K562 (cell line): ENCODE measurements at regions not wholly inside any gene's neighbourhood (a gene's known extent, or its start where the extent isn't known, plus 50 kb on each side); places are given as distances from the start of the nearest gene placed in this dataset.

Experiments used
- BCLAF1 ChIP-seq, 2 experiments: fragments of 450-650 bp in 1 of 2; IDR thresholded peaks; 2 replicates each; pipeline ENCODE4 v1.6.1; 2011 to 2017; ENCODE audit warnings: low read depth in 2 of 2, antibody characterized with exemption in 1 of 2, borderline replicate concordance in 1 of 2, low read length in 1 of 2, mild to moderate bottlenecking in 1 of 2, mixed read lengths in 1 of 2; ENCODE audit not compliant: control insufficient read depth in 1 of 2
- CBX5 ChIP-seq: IDR thresholded peaks from 2 replicates; pipeline ENCODE4 v1.6.1; 2014; ENCODE audit warnings: low read depth, borderline replicate concordance
- CHD4 ChIP-seq: fragments of 200-600 bp; sonication (generic); IDR thresholded peaks from 3 replicates; pipeline ENCODE4 v1.6.1; 2012; ENCODE audit warnings: low read depth, mild to moderate bottlenecking, mixed read lengths, low read length, inconsistent platforms; ENCODE audit not compliant: insufficient read depth, insufficient replicate concordance, poor library complexity, severe bottlenecking
- CREB3 ChIP-seq: fragments of 450-650 bp; conservative IDR thresholded peaks from 2 replicates; pipeline ENCODE4 v1.6.1; 2016; ENCODE audit warnings: missing genetic modification characterization, low read depth, mild to moderate bottlenecking, missing compliant biosample characterization, moderate library complexity
- RHOXF2B ChIP-seq: fragments of 250-450 bp; sonication (Bioruptor Pico); conservative IDR thresholded peaks from 2 replicates; pipeline ENCODE4 v1.5.1; 2021
- SUPT5H ChIP-seq: fragments of 450-650 bp; IDR thresholded peaks from 2 replicates; pipeline ENCODE4 v1.6.1; 2016
- TEAD1 ChIP-seq, 2 experiments: fragments of 450-650 bp in 1 of 2; sonication (generic) in 1 of 2; formaldehyde crosslinking; IDR thresholded peaks; 2 replicates each; pipeline versions ENCODE4 v1.4.0 to v1.8.0; 2020 to 2022; ENCODE audit warnings: mild to moderate bottlenecking in 2 of 2, missing genetic modification reagents in 1 of 2
- TGIF2 ChIP-seq: sonication (generic); formaldehyde crosslinking; IDR thresholded peaks from 2 replicates; pipeline ENCODE4 v1.8.1; 2022; ENCODE audit warnings: mild to moderate bottlenecking, missing genetic modification reagents, moderate library complexity
- TRIM28 ChIP-seq: fragments of 450-650 bp; IDR thresholded peaks from 2 replicates; pipeline ENCODE4 v1.6.1; 2017
- ZBTB1 ChIP-seq: sonication (generic); formaldehyde crosslinking; IDR thresholded peaks from 2 replicates; pipeline ENCODE4 v1.8.1; 2023; ENCODE audit warnings: missing genetic modification reagents, low read depth, mild to moderate bottlenecking, borderline replicate concordance
- ZNF212 ChIP-seq: fragments of 450-650 bp; formaldehyde crosslinking; IDR thresholded peaks from 2 replicates; pipeline ENCODE4 v1.4.0; 2020; ENCODE audit warnings: mild to moderate bottlenecking
- TF ChIP-seq, protein P1 (sequence below): fragments of 450-650 bp; IDR thresholded peaks from 2 replicates; pipeline ENCODE4 v1.6.1; 2018; ENCODE audit warnings: mild to moderate bottlenecking, low read depth; ENCODE audit not compliant: partially characterized antibody
- TF ChIP-seq, protein P2 (sequence below), 2 experiments: fragments of 450-650 bp; formaldehyde crosslinking in 1 of 2; IDR thresholded peaks; 2 replicates each; pipeline versions ENCODE4 v1.4.0 to v1.6.1; 2014 to 2020; ENCODE audit warnings: mild to moderate bottlenecking in 2 of 2, borderline replicate concordance in 1 of 2, low read depth in 1 of 2

DNA sequence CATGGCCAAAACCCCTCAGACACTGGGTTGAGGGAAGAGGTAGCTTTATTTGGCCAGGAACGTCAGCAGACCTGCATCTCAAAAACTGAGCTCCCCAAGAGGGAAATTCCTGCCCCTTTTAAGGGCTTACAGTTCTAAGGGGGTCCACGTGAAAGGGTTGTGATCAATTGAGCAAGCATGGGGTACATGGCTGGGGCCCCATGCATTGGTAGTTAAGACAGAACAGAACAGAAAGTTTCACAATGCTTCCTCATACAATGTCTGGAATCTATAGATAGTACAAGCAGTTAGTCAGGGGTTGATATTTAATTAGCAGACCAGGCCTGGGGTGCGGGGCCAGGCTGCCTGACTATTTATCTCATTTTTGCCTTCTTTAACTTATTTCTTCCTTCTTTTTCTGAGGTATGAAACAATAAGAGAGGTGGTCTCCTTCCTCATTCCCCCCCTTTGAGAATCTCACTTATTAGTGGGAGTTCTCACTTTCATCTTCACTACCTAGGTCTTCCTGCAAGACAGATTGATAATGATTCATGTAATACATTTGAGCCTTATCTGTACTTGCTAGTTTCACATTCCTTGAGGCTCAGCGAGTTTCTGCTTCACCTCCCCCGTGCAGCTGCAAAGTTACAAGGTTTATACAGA lies 84.8 kb downstream of the SLC25A15 start (continued):
- TF ChIP-seq CREB3 (tag) (no peak), CHD4 (no peak), CBX5 (peak; percentile 44; the same call in 1 of the 2 replicates), TEAD1 (CRISPR knock-in tag; IDR thresholded peaks at IDR 0.05) (no peak), RHOXF2B (no peak), SUPT5H (no peak), ZBTB1 (CRISPR knock-in tag) (no peak), TRIM28 (peak; percentile 97), ZNF212 (CRISPR knock-in tag) (no peak), BCLAF1 (IDR thresholded peaks at IDR 0.05; ENCODE audit: borderline replicate concordance in 1 of 2, control insufficient read depth in 1 of 2, low read depth in 2 of 2, low read length in 1 of 2) (no peak), TGIF2 (CRISPR knock-in tag) (no peak)
- TF ChIP-seq, protein P1, sequence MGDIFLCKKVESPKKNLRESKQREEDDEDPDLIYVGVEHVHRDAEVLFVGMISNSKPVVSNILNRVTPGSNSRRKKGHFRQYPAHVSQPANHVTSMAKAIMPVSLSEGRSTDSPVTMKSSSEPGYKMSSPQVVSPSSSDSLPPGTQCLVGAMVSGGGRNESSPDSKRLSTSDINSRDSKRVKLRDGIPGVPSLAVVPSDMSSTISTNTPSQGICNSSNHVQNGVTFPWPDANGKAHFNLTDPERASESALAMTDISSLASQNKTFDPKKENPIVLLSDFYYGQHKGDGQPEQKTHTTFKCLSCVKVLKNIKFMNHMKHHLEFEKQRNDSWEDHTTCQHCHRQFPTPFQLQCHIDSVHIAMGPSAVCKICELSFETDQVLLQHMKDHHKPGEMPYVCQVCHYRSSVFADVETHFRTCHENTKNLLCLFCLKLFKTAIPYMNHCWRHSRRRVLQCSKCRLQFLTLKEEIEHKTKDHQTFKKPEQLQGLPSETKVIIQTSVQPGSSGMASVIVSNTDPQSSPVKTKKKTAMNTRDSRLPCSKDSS, result peak; percentile 71
- TF ChIP-seq, protein P2, sequence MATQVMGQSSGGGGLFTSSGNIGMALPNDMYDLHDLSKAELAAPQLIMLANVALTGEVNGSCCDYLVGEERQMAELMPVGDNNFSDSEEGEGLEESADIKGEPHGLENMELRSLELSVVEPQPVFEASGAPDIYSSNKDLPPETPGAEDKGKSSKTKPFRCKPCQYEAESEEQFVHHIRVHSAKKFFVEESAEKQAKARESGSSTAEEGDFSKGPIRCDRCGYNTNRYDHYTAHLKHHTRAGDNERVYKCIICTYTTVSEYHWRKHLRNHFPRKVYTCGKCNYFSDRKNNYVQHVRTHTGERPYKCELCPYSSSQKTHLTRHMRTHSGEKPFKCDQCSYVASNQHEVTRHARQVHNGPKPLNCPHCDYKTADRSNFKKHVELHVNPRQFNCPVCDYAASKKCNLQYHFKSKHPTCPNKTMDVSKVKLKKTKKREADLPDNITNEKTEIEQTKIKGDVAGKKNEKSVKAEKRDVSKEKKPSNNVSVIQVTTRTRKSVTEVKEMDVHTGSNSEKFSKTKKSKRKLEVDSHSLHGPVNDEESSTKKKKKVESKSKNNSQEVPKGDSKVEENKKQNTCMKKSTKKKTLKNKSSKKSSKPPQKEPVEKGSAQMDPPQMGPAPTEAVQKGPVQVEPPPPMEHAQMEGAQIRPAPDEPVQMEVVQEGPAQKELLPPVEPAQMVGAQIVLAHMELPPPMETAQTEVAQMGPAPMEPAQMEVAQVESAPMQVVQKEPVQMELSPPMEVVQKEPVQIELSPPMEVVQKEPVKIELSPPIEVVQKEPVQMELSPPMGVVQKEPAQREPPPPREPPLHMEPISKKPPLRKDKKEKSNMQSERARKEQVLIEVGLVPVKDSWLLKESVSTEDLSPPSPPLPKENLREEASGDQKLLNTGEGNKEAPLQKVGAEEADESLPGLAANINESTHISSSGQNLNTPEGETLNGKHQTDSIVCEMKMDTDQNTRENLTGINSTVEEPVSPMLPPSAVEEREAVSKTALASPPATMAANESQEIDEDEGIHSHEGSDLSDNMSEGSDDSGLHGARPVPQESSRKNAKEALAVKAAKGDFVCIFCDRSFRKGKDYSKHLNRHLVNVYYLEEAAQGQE (IDR thresholded peaks at IDR 0.05; ENCODE audit: borderline replicate concordance), result no peak
- TF ChIP-seq, protein P2 (CRISPR knock-in tag; IDR thresholded peaks at IDR 0.05; ENCODE audit: low read depth), result no peak
